NK-92 (cell line): ENCODE measurements at regions not wholly inside any gene's neighbourhood (a gene's known extent, or its start where the extent isn't known, plus 50 kb on each side); places are given as distances from the start of the nearest gene placed in this dataset.

Experiments
- DNase-seq: peaks from one replicate; lab custom pipeline; 2025; ENCODE audit not compliant: unreplicated experiment; lab: John Stamatoyannopoulos, UW

GRCh38 chr2:18841248-18842150 is 252.1 kb upstream of the NT5C1B start:
- DNase-seq: no peak

- no peak for DNase-seq
Observed at GRCh38 chr2:18837240-18837639, 247.9 kb upstream of the NT5C1B start.

- no peak for DNase-seq
Observed at GRCh38 chr2:18836436-18836835, 247.1 kb upstream of the NT5C1B start.

- DNase-seq: no peak
Observed at GRCh38 chr2:18835787-18836186, 246.4 kb upstream of the NT5C1B start.

- no peak for DNase-seq
Observed at GRCh38 chr2:18834341-18834740, 245.0 kb upstream of the NT5C1B start.

- DNase-seq: no peak
Observed at GRCh38 chr2:18833941-18834340, 244.6 kb upstream of the NT5C1B start.

- DNase-seq: no peak
Observed at GRCh38 chr2:18831916-18832510, 242.6 kb upstream of the NT5C1B start.

- DNase-seq: no peak
Observed at GRCh38 chr2:18830962-18831361, 241.6 kb upstream of the NT5C1B start.

GRCh38 chr2:18829976-18830375 is 240.6 kb upstream of the NT5C1B start:
- no peak for DNase-seq

- DNase-seq: no peak
Observed at GRCh38 chr2:18829251-18829902, 240.0 kb upstream of the NT5C1B start.

- no peak for DNase-seq
Observed at GRCh38 chr2:18828296-18828695, 238.9 kb upstream of the NT5C1B start.

- DNase-seq: no peak
Observed at GRCh38 chr2:18825838-18826237, 236.5 kb upstream of the NT5C1B start.

- no peak for DNase-seq
Observed at GRCh38 chr2:18824915-18825314, 235.5 kb upstream of the NT5C1B start.

- no peak for DNase-seq
Observed at GRCh38 chr2:18824325-18824790, 235.0 kb upstream of the NT5C1B start.

GRCh38 chr2:18821431-18821830 is 232.1 kb upstream of the NT5C1B start:
- no peak for DNase-seq

GRCh38 chr2:18820966-18821365 is 231.6 kb upstream of the NT5C1B start:
- no peak for DNase-seq

GRCh38 chr2:18819566-18819965 is 230.2 kb upstream of the NT5C1B start:
- no peak for DNase-seq

- DNase-seq: no peak
Observed at GRCh38 chr2:18814387-18814786, 225.0 kb upstream of the NT5C1B start.

- no peak for DNase-seq
Observed at GRCh38 chr2:18804536-18804935, 215.2 kb upstream of the NT5C1B start.

- DNase-seq: no peak
Observed at GRCh38 chr2:18803141-18803939, 214.0 kb upstream of the NT5C1B start.
